Cardiac muscle cell (in vitro differentiated cells and primary cell): ENCODE measurements at regions not wholly inside any gene's neighbourhood (a gene's known extent, or its start where the extent isn't known, plus 50 kb on each side); places are given as distances from the start of the nearest gene placed in this dataset.

Experiments used
- DNase-seq, 2 donors: peaks; one replicate each; pipeline versions ENCODE4 v3.0.0 to v3.0.0-alpha.2; 2010 to 2017; ENCODE audit warnings: low read depth in 1 of 2, low spot score in 1 of 2
- H3K27ac ChIP-seq: fragments of 200-600 bp; sonication (generic); 2 replicates; pipeline ENCODE4 v1.5.1; 2016
- H3K27me3 ChIP-seq: fragments of 200-600 bp; sonication (generic); 2 replicates; pipeline ENCODE4 v1.6.0; 2016; ENCODE audit warnings: control low read depth
- H3K36me3 ChIP-seq: fragments of 200-600 bp; sonication (generic); 2 replicates; pipeline ENCODE4 v1.5.1; 2016; ENCODE audit warnings: control low read depth
- H3K4me1 ChIP-seq: fragments of 200-600 bp; sonication (generic); 2 replicates; pipeline ENCODE4 v1.8.1; 2017; ENCODE audit warnings: low read depth, mild to moderate bottlenecking, mixed run types
- H3K4me3 ChIP-seq: fragments of 200-600 bp; sonication (generic); 2 replicates; pipeline ENCODE4 v1.5.1; 2016; ENCODE audit warnings: mild to moderate bottlenecking
- H3K9me3 ChIP-seq: fragments of 200-600 bp; sonication (generic); 2 replicates; pipeline ENCODE4 v1.5.1; 2017; ENCODE audit warnings: low read depth, mild to moderate bottlenecking, control low read depth
- CTCF ChIP-seq: IDR thresholded peaks from 2 replicates; pipeline ENCODE4 v1.5.1; 2012; ENCODE audit warnings: low read depth, mild to moderate bottlenecking, low read length

DNA sequence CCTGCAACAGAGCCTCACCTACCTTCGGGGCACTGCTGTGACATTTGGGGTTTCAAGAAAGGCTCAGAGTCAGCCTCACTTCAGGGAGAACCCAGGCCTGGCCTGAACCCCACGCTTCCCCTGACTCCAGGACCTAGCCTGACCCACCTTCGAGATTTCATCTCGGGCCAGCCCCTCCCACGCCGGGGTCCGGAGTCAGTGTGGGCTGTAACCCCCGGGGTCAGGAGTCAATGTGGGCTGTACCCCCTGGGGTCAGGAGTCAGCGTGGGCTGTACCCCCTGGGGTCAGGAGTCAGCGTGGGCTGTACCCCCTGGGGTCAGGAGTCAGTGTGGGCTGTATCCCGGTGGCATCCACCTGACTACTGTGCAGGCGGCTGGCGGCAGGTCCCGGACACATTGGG is 183.0 kb upstream of the RAB4A start:
- no peak for DNase-seq
- no peak for TF ChIP-seq CTCF
- H3K36me3 ChIP-seq = no peaks in the 10 kb centered on the region
- no peak overlapping the region for H3K4me3 ChIP-seq
- H3K9me3 ChIP-seq = no peaks in the 10 kb centered on the region
- H3K27me3 ChIP-seq = peaks cover 5% of the 10 kb centered on the region
- H3K4me1 ChIP-seq = no peaks in the 10 kb centered on the region
- no peak overlapping the region for H3K27ac ChIP-seq

- no peak for TF ChIP-seq CTCF
- Histone ChIP-seq H3K9me3 (no peaks in the 10 kb centered on the region), H3K4me3 (no peak overlapping the region), H3K27me3 (peaks cover 5% of the 10 kb centered on the region), H3K36me3 (no peaks in the 10 kb centered on the region), H3K4me1 (no peaks in the 10 kb centered on the region), H3K27ac (no peak overlapping the region)
- no peak for DNase-seq
Observed at GRCh38 chr1:229088711-229089110, 182.2 kb upstream of the RAB4A start.

- no peak overlapping the region for H3K27ac ChIP-seq
- H3K36me3 ChIP-seq = no peaks in the 10 kb centered on the region
- H3K9me3 ChIP-seq = no peaks in the 10 kb centered on the region
- peaks cover 5% of the 10 kb centered on the region for H3K27me3 ChIP-seq
- TF ChIP-seq CTCF = no peak
- no peak for DNase-seq
- no peaks in the 10 kb centered on the region for H3K4me1 ChIP-seq
- no peak overlapping the region for H3K4me3 ChIP-seq
Observed at GRCh38 chr1:229089586-229090208, 181.2 kb upstream of the RAB4A start.

DNA sequence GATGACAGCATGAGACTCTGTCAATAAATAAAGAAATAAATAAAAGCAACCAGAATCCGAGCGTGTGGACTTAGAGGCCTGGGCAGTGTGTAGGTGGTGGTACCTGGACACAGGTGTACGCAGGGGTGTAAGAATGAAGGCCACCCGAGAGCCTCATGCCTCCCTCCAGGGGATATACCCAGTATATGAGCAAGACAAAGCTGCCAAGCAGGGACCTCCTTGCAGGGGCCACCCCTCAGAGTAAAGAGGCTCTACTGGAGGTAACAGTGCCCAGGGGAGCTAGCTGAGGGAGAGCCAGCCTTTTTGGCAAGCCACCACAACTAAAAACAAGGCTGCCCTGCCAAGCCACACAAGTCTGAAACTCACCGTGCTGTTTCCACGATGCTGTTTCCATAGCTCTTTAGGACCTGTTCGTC is 179.2 kb upstream of the RAB4A start:
- Histone ChIP-seq H3K4me3 (no peak overlapping the region), H3K4me1 (no peaks in the 10 kb centered on the region), H3K27ac (no peak overlapping the region), H3K9me3 (no peaks in the 10 kb centered on the region), H3K36me3 (no peaks in the 10 kb centered on the region), H3K27me3 (peaks cover 5% of the 10 kb centered on the region)
- DNase-seq = no peak
- TF ChIP-seq CTCF = no peak

GRCh38 chr1:229092377-229093237 is 178.3 kb upstream of the RAB4A start:
- no peak overlapping the region for H3K27ac ChIP-seq
- no peak for TF ChIP-seq CTCF
- DNase-seq = no peak
- no peaks in the 10 kb centered on the region for H3K4me1 ChIP-seq
- H3K9me3 ChIP-seq = no peaks in the 10 kb centered on the region
- no peak overlapping the region for H3K4me3 ChIP-seq
- H3K27me3 ChIP-seq = peaks cover 5% of the 10 kb centered on the region
- H3K36me3 ChIP-seq = no peaks in the 10 kb centered on the region
